ENCODE measurements at regions not wholly inside any gene's neighbourhood (a gene's known extent, or its start where the extent isn't known, plus 50 kb on each side); places are given as distances from the start of the nearest gene placed in this dataset.

GRCh38 chr9:1759009-1759408, 256.1 kb upstream of the SMARCA2 start:
- no peak overlapping the region for H3K4me3 ChIP-seq (ENCODE audit: low read depth, low read length)
- TF ChIP-seq, protein P1, sequence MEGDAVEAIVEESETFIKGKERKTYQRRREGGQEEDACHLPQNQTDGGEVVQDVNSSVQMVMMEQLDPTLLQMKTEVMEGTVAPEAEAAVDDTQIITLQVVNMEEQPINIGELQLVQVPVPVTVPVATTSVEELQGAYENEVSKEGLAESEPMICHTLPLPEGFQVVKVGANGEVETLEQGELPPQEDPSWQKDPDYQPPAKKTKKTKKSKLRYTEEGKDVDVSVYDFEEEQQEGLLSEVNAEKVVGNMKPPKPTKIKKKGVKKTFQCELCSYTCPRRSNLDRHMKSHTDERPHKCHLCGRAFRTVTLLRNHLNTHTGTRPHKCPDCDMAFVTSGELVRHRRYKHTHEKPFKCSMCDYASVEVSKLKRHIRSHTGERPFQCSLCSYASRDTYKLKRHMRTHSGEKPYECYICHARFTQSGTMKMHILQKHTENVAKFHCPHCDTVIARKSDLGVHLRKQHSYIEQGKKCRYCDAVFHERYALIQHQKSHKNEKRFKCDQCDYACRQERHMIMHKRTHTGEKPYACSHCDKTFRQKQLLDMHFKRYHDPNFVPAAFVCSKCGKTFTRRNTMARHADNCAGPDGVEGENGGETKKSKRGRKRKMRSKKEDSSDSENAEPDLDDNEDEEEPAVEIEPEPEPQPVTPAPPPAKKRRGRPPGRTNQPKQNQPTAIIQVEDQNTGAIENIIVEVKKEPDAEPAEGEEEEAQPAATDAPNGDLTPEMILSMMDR (IDR thresholded peaks at IDR 0.05; ENCODE audit: insufficient read depth, low read depth, low read length) = no peak
- no peak for DNase-seq (ENCODE audit: low read depth)

DNA sequence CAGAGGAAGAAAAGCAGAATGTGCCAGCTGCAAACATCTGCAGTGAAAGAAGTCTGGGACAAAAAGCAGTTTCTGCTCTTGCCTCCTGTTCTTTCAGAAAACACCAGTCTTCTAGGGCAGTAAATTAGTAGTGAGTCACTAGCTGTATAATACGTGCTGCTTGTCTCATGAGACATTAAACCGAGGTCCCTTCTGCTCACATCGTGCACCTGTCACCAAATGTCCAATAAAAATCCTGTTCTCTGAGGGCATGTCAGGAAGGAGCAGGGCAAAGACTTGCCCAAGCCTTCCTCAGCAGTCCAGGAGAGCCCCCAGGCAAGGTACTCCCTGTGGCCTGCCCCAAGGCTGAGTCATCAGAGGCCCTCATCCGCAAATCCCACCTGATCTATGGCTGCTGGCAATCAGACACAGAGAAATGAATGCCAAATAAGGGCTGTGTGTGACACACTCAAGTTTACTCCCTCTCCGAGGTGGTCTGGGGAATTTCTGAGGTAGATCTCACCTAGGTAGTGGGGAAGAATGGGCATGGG, 255.3 kb upstream of the SMARCA2 start:
- no peak for DNase-seq (ENCODE audit: low read depth)
- no peak overlapping the region for H3K4me3 ChIP-seq (ENCODE audit: low read depth, low read length)
- TF ChIP-seq, protein P1 (IDR thresholded peaks at IDR 0.05; ENCODE audit: insufficient read depth, low read depth, low read length) = no peak

DNA sequence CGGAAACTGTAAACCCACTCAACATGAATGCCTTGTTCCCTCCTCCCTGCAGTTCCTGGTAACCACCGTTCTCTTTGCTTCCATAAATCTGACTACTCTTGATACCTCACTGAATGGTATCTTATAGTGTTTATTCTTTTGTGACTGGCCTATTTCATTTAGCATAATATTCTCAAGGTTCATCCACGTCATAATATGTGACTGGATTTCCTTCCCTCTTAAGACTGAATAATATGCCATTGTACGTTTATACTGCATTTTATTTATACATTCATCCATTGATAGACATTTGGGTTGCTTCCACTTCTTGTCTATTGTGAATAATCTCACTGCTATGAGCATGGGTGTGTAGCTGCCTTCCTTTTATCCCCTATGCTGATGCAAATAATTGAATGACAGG, 253.3 kb upstream of the SMARCA2 start:
- no peak overlapping the region for H3K4me3 ChIP-seq (ENCODE audit: low read depth, low read length)
- TF ChIP-seq, protein P1 (IDR thresholded peaks at IDR 0.05; ENCODE audit: insufficient read depth, low read depth, low read length) = no peak
- DNase-seq (ENCODE audit: low read depth) = no peak

GRCh38 chr9:1766042-1766441, 249.1 kb upstream of the SMARCA2 start:
- no peak overlapping the region for H3K4me3 ChIP-seq (ENCODE audit: low read depth, low read length)
- DNase-seq (ENCODE audit: low read depth) = no peak
- TF ChIP-seq, protein P1 (IDR thresholded peaks at IDR 0.05; ENCODE audit: insufficient read depth, low read depth, low read length) = no peak

DNA sequence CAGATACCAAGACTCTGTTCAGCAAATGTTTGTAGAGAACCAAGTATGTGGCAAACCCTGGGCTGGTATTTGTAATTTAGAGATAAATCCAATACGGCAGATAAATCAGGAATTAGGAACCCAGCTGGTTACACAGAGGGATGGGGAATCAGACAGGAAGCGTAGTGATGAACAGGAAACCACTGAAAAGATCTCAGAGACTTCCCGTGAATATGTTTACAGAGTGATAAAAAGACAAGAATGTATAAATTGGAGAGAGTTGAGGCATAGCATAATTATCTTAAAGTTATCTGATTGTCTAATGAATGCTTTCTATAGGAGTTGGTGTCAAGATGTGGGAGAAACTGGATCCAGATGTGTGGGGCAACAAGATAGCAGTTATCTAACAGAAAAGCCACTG, 246.6 kb upstream of the SMARCA2 start:
- TF ChIP-seq, protein P1 (IDR thresholded peaks at IDR 0.05; ENCODE audit: insufficient read depth, low read depth, low read length) = no peak
- no peak overlapping the region for H3K4me3 ChIP-seq (ENCODE audit: low read depth, low read length)
- DNase-seq (ENCODE audit: low read depth) = no peak

DNA sequence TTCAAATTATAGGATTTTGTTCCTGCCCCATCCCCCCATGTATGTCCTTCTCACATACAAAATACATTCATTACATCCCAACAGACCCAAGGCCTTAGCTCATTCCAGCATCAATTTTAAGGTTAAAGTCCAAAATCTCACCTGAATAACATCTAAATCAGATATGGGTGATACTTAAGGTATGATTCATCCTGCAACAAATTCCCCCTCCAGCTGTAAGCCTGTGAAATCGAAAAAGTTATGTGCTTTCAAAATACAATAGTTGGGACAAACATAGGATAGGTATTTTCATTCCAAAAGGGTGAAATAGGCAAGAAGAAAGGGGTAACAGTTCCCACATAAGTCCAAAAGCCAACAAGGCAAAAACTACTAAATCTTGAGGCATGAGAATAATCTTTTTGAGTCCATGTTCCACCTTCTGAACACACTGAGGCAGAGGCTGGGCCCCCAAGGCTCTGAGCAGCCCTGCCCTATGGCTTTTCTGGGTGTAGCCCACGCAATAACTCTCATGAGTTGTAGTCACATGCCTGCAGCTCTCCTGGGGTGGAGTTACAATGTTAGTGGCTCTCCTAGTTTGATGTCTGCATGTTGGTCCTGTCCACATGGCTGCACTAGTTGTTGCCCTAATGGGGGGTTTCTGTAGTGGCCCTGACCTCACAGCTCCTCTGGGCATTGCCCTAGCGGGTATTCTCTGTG, 243.9 kb upstream of the SMARCA2 start:
- no peak for DNase-seq (ENCODE audit: low read depth)
- TF ChIP-seq, protein P1 (IDR thresholded peaks at IDR 0.05; ENCODE audit: insufficient read depth, low read depth, low read length) = no peak
- no peak overlapping the region for H3K4me3 ChIP-seq (ENCODE audit: low read depth, low read length)

DNA sequence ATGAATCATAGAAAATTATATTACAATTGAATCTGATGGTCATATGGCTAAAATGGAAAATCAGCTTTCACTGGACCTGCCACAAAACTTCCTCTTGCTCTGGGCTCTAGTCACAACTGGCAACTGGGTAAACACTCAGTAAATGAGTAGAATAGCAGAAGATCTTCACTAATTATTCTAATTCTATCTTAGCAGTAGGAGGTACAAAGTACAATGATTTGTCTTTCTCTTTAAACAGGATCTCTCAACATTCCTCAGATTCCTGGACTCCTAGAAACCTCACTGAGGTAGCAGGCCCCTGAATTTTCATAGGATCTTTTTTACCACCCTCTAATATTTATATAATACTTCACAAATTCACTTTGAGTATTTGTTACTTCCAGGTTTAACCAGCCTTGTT, 239.9 kb upstream of the SMARCA2 start:
- DNase-seq (ENCODE audit: low read depth) = no peak
- TF ChIP-seq, protein P1 (IDR thresholded peaks at IDR 0.05; ENCODE audit: insufficient read depth, low read depth, low read length) = no peak
- no peak overlapping the region for H3K4me3 ChIP-seq (ENCODE audit: low read depth, low read length)

All from fibroblast of villous mesenchyme (primary cell).